GM08714 (cell line): ENCODE measurements at regions not wholly inside any gene's neighbourhood (a gene's known extent, or its start where the extent isn't known, plus 50 kb on each side); places are given as distances from the start of the nearest gene placed in this dataset.

Experiments
- H3K4me3 ChIP-seq: fragments of 200-500 bp; sonication (Bioruptor generic); 2 replicates; pipeline ENCODE4 v1.5.1; 2014; ENCODE audit warnings: mild to moderate bottlenecking, low read length, inconsistent platforms
- ZNF274 ChIP-seq: IDR thresholded peaks from 2 replicates; pipeline ENCODE4 v1.6.1; 2012; ENCODE audit warnings: mild to moderate bottlenecking, low read depth, low read length

DNA sequence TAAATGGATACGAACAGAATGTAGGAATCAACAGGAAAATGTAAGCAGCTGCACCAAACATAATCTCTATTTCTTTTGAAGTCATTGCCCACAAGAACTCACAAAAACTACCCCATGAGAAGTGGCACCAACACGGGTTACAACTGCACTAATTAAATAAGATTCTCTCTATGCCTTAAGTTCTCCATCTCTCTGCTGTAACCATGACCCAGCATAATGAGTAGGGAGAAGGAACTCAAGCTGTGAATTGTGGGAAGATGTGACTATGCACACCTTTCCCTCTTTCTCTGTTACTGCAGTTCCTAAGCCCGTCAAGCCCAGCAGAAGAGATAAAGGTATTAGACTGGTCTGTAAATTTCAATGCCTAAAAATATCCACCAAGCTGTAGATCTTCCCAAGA, 614.0 kb downstream of the USP25 start:
- no peak for TF ChIP-seq ZNF274
- H3K4me3 ChIP-seq: no peak overlapping the region

DNA sequence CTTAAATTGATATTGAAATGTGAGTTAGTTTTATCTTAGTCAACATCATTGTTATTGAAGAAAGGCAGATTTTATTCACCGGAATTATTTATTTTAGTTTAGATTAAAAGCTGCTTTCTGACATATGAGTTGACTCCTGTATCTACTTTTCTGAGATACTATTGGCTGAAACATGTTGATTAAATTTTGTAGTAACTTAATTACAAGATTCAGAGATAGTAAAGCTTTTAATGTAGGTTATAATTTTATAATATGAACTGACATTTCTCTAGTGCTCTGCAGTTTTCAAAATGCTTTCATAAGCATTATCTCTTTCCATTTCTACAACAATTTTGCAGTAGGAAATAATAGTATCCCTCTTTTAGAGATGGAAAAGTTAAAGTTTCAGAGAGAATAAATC, 616.0 kb downstream of the USP25 start:
- no peak for TF ChIP-seq ZNF274

DNA sequence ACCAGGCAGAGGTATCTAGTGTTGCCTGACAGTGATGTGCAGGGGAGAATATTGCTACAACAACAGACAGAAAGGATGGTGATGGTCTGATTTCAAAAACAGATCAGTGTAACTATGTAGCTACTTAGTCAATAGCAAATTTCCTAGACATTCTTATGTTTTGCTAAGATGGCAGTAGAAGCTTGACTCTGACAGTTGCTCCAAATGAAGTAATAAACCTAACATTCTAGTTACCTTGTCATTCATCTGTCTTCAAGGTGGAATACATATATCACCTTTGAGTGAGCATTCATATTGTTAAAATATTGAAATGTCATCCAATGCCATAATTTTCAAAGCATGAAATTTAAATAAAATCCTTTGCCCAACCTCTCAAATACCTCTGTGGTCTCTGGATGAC, 617.4 kb downstream of the USP25 start:
- H3K4me3 ChIP-seq: no peak overlapping the region
- TF ChIP-seq ZNF274: no peak

More for the DNA sequence above, 616.0 kb downstream of the USP25 start:
- no peak overlapping the region for H3K4me3 ChIP-seq

GRCh38 chr21:16353764-16354163, 624.0 kb downstream of the USP25 start:
- no peak for TF ChIP-seq ZNF274
- no peak overlapping the region for H3K4me3 ChIP-seq

DNA sequence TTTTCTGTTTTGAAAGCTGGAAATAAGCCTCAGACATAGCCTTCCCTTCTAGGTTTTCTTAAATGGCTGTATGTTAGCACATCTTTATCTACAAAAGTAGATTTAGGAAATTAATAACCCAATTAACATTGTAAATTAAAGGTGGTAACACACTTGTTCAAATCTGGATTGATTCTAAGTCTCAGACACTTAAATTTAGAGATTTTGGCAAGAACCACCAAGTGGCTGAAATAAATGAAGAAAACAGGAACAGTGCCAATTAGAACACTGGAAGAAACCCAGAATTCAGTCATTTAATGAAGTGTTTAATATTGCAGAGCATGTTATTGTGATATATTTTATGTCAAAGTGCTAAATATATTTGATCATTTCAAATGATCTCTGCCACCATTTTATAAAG, 628.2 kb downstream of the USP25 start:
- H3K4me3 ChIP-seq: no peak overlapping the region
- no peak for TF ChIP-seq ZNF274

DNA sequence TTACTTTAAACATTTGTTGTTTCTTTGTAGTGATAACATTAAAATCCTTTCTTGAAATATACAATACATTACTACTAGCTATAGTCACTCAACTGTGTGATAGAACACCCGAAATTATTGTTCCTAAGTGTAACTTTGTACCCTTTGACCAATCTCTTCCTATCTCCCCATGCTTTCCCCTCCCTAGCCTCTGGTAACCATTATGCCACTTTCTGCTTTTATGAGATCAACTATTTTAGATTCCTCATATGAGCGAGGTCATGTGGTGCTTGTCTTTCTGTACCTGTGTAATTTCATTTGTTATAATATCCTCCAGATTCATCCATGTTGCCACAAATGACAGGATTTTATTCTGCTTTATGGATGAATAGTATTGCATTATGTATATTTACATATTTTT, 629.0 kb downstream of the USP25 start:
- no peak overlapping the region for H3K4me3 ChIP-seq
- TF ChIP-seq ZNF274: no peak

DNA sequence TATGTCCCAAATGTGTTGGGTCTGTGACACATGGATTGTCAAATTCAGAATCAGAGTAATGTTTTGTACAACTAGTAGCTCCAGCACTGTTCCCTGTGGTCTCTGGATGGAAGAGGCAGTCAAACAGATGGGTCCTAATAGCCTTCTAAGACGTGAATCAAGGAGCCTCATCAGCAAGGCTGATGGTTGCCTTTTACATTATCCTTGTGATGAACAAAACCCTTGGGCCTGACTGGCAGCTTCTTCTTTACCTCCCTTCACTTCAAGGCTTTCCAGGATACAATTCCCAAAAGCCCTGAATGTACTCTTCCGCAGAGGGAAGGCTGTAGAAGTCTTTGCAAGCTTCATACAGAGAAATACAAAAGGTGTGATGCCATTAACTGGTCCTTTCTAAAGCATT, 633.3 kb downstream of the USP25 start:
- no peak overlapping the region for H3K4me3 ChIP-seq

DNA sequence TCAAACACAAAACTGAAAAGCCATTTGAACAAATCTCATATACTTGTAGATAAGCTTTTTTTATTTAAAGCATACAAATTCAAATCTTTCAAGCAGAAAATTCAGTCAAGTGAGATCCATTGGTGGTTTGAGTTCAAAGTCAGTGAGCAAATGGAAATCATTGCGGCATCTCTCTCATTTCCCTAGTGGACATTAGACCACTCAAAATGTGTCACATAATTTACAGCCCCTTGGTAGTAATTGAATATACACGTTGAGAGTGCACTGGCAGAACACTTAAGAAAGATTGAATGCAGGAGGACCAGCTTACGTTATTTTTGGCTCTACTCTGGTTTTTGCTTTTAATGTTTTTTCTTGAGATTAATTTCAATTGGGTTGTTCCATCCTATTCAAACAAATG, 633.7 kb downstream of the USP25 start:
- H3K4me3 ChIP-seq: no peak overlapping the region
- TF ChIP-seq ZNF274: no peak

More for the DNA sequence above, 633.3 kb downstream of the USP25 start:
- no peak for TF ChIP-seq ZNF274

DNA sequence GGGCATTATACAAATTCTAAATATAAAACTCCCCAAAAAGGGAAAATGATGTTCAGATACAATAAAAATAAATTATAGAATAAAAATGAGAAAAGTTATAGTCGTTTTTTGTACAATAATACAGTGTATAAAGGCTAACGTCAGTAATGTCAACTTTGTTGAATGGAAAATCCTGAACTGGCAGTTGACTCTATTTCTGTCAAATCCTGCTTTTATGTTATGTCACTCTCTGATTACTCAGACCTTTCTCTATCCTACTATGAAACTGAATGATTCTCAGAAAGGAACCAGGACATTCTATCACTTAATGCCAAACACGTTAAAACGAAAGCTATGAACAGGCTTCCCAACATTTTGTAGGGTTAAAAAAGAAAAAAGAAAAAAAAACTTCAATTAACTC, 636.4 kb downstream of the USP25 start:
- no peak overlapping the region for H3K4me3 ChIP-seq
- no peak for TF ChIP-seq ZNF274

DNA sequence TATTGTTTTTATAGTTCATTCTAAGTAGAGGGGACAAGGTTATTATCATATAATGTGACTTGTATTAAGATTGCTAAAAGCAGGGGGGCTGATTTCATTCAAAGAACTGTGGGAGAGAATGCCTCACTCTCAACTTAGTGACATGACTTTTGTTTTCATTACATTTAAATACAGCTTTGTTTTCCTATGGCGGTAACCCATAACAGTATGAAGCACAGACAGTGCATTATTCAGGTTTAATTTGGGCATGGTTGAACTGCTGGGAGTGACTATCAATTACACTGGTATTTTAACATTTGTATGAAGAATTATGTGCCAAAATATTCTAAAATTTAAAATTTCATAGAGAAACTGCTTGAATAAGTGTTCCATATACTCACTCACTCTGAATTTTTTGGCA, 637.3 kb downstream of the USP25 start:
- no peak for TF ChIP-seq ZNF274
- no peak overlapping the region for H3K4me3 ChIP-seq

- TF ChIP-seq ZNF274: no peak
- no peak overlapping the region for H3K4me3 ChIP-seq
Observed at GRCh38 chr21:16370186-16370585, 640.4 kb downstream of the USP25 start.

DNA sequence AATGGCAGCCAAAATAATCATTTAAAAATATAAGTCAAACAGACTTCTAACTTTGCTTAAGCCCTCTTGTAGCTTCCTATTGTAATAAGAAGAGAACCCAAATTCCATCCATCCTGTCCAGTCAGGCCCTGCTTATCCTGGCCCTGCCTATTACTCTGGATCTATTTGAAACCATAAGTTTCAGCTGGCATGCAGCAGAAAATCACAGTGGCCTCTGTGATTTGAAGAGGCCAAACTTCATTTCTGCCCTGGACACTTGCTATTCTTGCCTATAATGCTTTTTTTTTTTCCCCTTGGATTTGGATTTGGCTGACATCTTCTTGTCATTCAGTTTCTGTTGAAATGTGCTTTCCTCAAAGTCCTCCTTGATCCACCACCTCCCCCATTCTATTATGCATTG, 642.8 kb downstream of the USP25 start:
- no peak for TF ChIP-seq ZNF274
- H3K4me3 ChIP-seq: no peak overlapping the region

DNA sequence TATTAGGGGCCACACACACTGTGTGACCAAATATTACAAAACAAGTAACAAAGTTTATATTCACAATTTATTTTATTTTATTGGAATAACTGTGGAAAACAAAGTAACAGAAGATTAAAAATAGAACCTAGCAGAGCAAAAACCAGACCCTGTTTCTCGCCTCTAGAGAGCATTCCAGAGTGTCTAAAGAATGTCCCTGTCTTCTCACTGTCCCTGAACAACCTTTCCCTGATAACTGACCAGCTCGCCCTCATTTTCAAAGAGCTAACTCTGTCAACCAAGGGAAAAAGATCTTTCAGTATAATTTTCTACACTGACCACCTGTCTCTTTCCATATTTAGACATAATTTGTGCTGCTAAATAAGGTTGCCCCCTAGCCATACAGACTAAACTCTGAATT, 646.9 kb downstream of the USP25 start:
- TF ChIP-seq ZNF274: no peak
- H3K4me3 ChIP-seq: no peak overlapping the region

DNA sequence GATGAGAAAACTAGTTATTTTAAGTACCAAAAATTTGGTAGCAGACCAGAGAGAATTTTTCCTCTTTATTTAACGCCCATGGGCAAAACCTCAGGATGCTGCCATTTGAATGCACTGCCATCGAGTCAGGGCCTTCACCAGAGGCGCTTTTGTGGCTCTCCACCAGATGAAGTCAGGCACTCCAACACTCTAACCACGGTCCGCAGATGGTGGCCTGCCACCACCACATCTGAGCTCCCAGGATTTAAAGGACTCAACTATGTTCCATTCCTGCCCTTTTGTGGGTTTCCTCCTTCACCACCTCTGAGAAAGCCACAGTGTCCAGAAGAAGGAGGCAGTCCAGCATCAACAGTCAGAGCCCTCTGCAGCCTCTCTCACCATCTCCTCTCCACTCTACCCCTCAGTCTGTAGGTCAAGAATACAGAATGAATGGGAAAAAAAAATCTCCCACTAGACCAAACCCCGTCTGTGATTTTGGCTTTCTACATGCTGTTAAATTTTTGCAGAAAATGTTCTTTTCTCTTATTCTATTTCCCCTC, 647.4 kb downstream of the USP25 start:
- TF ChIP-seq ZNF274: no peak
- no peak overlapping the region for H3K4me3 ChIP-seq

DNA sequence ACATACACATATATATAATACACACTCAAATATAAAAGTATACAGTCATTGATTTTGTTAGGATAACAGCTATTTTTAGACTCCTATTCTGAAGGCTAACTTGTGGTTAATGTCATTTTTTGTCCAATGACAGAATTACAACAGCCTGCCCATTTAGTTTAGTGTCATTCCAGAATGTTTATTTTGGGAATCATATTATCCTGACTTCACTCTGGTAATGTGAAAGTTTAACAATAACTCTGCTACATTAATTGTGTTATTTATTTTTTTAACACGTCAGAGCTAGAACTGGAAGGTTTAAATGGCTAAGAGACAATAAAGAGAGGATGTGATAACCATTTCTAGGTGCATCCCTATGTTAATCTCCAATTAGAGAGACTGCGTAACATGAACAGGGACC, 648.1 kb downstream of the USP25 start:
- no peak overlapping the region for H3K4me3 ChIP-seq
- no peak for TF ChIP-seq ZNF274

- TF ChIP-seq ZNF274: no peak
- no peak overlapping the region for H3K4me3 ChIP-seq
Observed at GRCh38 chr21:16378525-16378924, 648.7 kb downstream of the USP25 start.
